ENCODE measurements at regions not wholly inside any gene's neighbourhood (a gene's known extent, or its start where the extent isn't known, plus 50 kb on each side); places are given as distances from the start of the nearest gene placed in this dataset.
"Not testable (repeated sequence)": the region's sequence is repeated elsewhere in the genome, so short reads cannot be mapped to it uniquely, and the experiment has no call there.

DNA sequence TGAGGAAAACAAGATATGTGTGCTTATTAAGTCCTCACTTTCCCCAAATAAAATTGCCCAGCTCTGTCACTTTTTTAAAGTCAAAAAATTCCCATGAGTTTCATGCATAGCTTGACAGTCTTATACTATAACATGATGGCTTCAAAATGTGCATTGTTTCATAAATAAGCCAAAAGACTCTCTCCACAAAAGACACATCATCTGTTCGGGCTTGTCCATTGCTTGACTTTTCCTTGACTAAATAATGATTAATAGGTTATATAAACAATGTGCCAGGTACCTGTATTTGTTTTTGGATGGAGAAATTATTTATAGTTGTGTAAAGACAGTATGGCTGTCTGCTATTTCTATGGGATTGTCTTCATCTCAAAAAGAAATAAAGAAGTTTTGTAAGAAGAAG, 329.2 kb upstream of the KLF3 start:
- DNase-seq (ENCODE audit: low read depth in 2 of 2) = no peak

DNA sequence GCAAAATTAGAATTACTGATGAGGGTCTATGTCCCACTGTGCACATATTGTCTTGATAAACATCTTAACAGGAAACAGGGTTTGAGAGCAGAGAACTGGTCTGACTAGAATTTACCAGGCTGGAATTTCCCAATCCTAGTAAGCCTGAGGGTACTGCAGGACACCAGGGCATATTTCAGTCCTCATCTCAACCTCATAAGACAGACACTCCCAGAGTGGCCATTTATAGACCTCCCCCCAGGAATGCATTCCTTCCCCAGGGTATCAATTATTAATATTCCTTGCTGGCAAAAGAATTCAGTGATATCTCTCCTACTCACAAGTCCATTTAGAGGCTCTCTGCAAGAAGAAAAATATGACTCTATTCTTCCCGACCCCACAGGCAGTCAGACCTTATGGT, 325.1 kb upstream of the KLF3 start:
- DNase-seq (ENCODE audit: low read depth in 2 of 2) = not testable (repeated sequence)

GRCh38 chr4:38343608-38344007, 320.4 kb upstream of the KLF3 start:
- DNase-seq (ENCODE audit: low read depth in 2 of 2) = no peak

DNA sequence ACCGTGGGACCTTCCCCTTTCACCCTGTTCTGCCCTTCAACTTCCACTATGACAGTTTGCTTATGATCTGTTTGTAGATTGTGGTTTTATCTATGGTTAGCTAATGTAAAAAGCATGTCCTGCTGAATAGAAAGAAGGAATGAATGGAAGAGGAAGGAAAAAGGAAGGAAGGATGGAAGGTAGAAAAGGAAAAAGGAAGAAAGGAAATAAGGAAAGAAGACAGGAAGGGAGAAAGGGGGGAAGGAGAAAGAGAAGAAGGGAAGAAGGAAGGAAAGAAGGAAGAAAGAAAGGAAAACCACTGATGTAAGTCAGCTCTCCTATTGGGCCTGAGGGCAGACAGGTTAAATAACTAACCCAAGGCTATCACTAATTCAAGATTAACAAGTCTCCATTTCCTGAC, 319.1 kb upstream of the KLF3 start:
- no peak for DNase-seq (ENCODE audit: low read depth in 2 of 2)

- no peak for DNase-seq (ENCODE audit: low read depth in 2 of 2)
Measured at GRCh38 chr4:38347251-38347650, 316.7 kb upstream of the KLF3 start.

GRCh38 chr4:38354421-38354820, 309.6 kb upstream of the KLF3 start:
- no peak for DNase-seq (ENCODE audit: low read depth in 2 of 2)

- no peak for DNase-seq (ENCODE audit: low read depth in 2 of 2)
Measured at GRCh38 chr4:38354872-38355271, 309.1 kb upstream of the KLF3 start.

GRCh38 chr4:38356686-38357085, 307.3 kb upstream of the KLF3 start:
- DNase-seq (ENCODE audit: low read depth in 2 of 2) = no peak

DNA sequence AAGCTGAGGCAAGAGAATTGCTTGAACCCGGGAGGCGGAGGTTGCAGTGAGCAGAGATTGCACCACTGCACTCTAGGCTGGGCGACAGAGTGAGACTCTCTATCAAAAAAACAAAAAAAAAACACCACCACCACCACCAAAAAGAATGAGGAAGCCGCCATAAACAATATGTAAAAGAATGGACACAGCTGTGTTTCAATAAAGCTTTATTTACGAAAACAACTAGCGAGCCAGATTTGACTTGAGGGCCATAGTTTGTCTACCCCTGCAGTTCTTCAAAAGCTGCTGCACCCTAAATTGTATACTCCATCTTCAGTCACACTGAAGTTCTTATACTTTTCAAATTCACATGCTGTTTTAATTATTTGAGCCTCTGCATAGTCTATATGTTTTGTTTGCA, 306.5 kb upstream of the KLF3 start:
- no peak for DNase-seq (ENCODE audit: low read depth in 2 of 2)

DNA sequence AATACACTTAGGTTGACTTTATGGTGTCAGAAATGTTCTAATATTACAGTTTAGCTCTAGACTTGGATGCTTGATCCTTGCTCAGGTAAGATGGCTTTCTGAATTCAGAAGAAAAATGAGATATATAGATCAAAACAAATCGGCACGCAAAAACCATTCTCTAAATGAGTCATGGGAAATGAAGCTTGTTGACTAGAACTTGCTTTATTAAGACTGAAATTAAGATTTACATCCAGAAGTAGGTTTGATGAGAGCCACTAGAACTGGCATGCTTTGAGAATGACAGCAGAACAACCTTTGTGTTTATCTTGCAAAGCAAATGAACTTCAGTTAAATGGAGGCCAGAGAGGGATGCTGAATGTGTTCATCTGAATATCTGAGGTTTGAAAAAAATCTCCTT, 304.9 kb upstream of the KLF3 start:
- DNase-seq (ENCODE audit: low read depth in 2 of 2) = no peak

GRCh38 chr4:38360201-38360600, 303.8 kb upstream of the KLF3 start:
- no peak for DNase-seq (ENCODE audit: low read depth in 2 of 2)

- DNase-seq (ENCODE audit: low read depth in 2 of 2) = no peak
Measured at GRCh38 chr4:38364383-38364963, 299.5 kb upstream of the KLF3 start.

GRCh38 chr4:38365261-38365660, 298.7 kb upstream of the KLF3 start:
- no peak for DNase-seq (ENCODE audit: low read depth in 2 of 2)

- DNase-seq (ENCODE audit: low read depth in 2 of 2) = no peak
Measured at GRCh38 chr4:38365748-38366310, 298.2 kb upstream of the KLF3 start.

GRCh38 chr4:38366456-38366855, 297.5 kb upstream of the KLF3 start:
- DNase-seq (ENCODE audit: low read depth in 2 of 2) = no peak

- no peak for DNase-seq (ENCODE audit: low read depth in 2 of 2)
Measured at GRCh38 chr4:38366997-38367396, 297.0 kb upstream of the KLF3 start.

GRCh38 chr4:38367642-38368174, 296.3 kb upstream of the KLF3 start:
- DNase-seq (ENCODE audit: low read depth in 2 of 2) = no peak

GRCh38 chr4:38368613-38369012, 295.4 kb upstream of the KLF3 start:
- DNase-seq (ENCODE audit: low read depth in 2 of 2) = no peak

- no peak for DNase-seq (ENCODE audit: low read depth in 2 of 2)
Measured at GRCh38 chr4:38371391-38371851, 292.6 kb upstream of the KLF3 start.

GRCh38 chr4:38373375-38373774, 290.6 kb upstream of the KLF3 start:
- no peak for DNase-seq (ENCODE audit: low read depth in 2 of 2)

- DNase-seq (ENCODE audit: low read depth in 2 of 2) = no peak
Measured at GRCh38 chr4:38377195-38377594, 286.8 kb upstream of the KLF3 start.

GRCh38 chr4:38378478-38378877, 285.5 kb upstream of the KLF3 start:
- no peak for DNase-seq (ENCODE audit: low read depth in 2 of 2)

DNA sequence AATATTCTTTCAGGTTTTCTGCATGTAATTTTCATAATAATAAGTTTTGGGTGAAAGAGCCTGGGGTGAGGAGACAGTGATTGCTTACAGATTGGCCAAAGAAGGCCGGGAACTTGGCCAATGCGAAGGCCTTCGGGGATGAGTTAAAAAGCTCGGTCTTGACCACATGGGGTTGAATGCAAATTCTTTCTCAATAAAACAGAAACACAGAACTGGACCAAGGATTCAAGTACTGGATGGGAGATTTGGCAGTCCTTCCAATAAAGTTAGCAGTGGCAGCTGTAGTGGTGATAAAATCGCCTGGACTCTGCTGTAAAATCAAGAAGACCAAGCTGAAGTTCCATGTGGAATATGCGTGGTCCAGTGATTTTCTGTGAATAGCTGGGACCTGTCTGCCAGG, 282.2 kb upstream of the KLF3 start:
- no peak for DNase-seq (ENCODE audit: low read depth in 2 of 2)

GRCh38 chr4:38382520-38382919, 281.5 kb upstream of the KLF3 start:
- DNase-seq (ENCODE audit: low read depth in 2 of 2) = no peak
